Esophagus squamous epithelium (tissue), 4 donors: ENCODE measurements at regions not wholly inside any gene's neighbourhood (a gene's known extent, or its start where the extent isn't known, plus 50 kb on each side); places are given as distances from the start of the nearest gene placed in this dataset.

Source experiments
- POLR2A ChIP-seq, 4 donors: fragments of 450-650 bp; IDR thresholded peaks; one replicate each; pipeline ENCODE4 v1.6.1; 2017; ENCODE audit warnings: antibody characterized with exemption in 4 of 4, mild to moderate bottlenecking in 4 of 4, moderate library complexity in 3 of 4
- TF ChIP-seq, protein P1 (sequence below), 6 experiments: fragments of 450-650 bp in 4 of 6; fragments of 200-600 bp in 2 of 6; sonication (generic) in 2 of 6; IDR thresholded peaks; one replicate each; pipeline ENCODE4 v1.5.1; 2016 to 2019; ENCODE audit warnings: antibody characterized with exemption in 6 of 6, mild to moderate bottlenecking in 4 of 6, moderate library complexity in 4 of 6

DNA sequence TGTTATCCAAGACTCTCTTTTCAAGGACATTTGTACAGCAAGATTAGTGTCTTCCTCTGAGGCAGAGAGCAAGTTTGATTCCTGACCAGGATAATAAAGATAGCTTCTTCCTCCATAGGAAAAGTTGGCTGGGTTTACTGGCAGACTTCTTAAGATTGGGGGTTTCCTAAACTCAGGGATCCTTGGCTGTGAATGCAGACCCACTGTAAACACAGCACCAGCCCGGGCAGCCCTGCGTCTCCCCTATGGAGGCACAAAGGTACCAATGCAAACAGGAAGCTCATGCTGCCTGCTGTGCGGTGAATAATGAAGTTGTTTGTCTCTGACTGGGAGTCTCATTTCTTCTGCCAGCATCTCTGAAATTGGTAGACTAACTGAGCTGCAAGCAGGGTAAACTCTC is 96.2 kb upstream of the ARHGAP28 start:
- TF ChIP-seq, protein P1, sequence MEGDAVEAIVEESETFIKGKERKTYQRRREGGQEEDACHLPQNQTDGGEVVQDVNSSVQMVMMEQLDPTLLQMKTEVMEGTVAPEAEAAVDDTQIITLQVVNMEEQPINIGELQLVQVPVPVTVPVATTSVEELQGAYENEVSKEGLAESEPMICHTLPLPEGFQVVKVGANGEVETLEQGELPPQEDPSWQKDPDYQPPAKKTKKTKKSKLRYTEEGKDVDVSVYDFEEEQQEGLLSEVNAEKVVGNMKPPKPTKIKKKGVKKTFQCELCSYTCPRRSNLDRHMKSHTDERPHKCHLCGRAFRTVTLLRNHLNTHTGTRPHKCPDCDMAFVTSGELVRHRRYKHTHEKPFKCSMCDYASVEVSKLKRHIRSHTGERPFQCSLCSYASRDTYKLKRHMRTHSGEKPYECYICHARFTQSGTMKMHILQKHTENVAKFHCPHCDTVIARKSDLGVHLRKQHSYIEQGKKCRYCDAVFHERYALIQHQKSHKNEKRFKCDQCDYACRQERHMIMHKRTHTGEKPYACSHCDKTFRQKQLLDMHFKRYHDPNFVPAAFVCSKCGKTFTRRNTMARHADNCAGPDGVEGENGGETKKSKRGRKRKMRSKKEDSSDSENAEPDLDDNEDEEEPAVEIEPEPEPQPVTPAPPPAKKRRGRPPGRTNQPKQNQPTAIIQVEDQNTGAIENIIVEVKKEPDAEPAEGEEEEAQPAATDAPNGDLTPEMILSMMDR (IDR thresholded peaks at IDR 0.05), result no peak
- TF ChIP-seq POLR2A (IDR thresholded peaks at IDR 0.05), result no peak
